Lower leg skin (tissue), 3 donors: ENCODE measurements at regions not wholly inside any gene's neighbourhood (a gene's known extent, or its start where the extent isn't known, plus 50 kb on each side); places are given as distances from the start of the nearest gene placed in this dataset.

ENCODE experiments used
- CTCF ChIP-seq, 3 donors: fragments of 450-650 bp; IDR thresholded peaks; one replicate each; pipeline ENCODE4 v1.5.1; 2016; ENCODE audit warnings: antibody characterized with exemption in 3 of 3, mild to moderate bottlenecking in 3 of 3, moderate library complexity in 2 of 3
- POLR2A ChIP-seq, 2 donors: fragments of 450-650 bp; IDR thresholded peaks; one replicate each; pipeline ENCODE4 v1.6.1; 2016 to 2017; ENCODE audit warnings: antibody characterized with exemption in 2 of 2, mild to moderate bottlenecking in 1 of 2, moderate library complexity in 1 of 2

DNA sequence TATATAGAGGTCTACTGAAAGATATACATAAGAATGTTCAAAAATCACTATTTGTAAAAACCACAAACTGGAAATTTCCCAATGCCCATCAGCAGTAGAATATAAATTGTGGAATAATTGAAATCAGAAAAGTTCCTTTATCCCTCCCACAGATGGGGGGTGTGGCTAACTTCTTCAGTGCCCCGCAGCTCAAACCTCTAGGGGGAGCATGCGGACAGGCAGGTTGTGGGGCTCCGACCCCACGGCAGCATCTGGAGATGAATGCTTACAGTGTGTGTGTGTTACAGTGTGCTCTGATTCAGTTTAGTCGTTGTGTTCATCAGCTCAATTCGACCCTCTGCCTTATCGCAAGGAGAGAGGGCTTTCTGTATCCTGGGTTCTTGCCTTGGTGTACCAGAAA is 262.1 kb upstream of the LRRC7 start:
- TF ChIP-seq CTCF (IDR thresholded peaks at IDR 0.05) (no peak), POLR2A (IDR thresholded peaks at IDR 0.05) (no peak)
